H1 (cell line): ENCODE measurements at regions not wholly inside any gene's neighbourhood (a gene's known extent, or its start where the extent isn't known, plus 50 kb on each side); places are given as distances from the start of the nearest gene placed in this dataset.

Source experiments
- CTCF ChIA-PET: fragments of 300-600 bp; sonication (Branson Sonifier 250); formaldehyde crosslinking; loops from one replicate; lab custom pipeline; 2021; ENCODE audit not compliant: partially characterized antibody; lab: Charles Lee
- POLR2A ChIA-PET: fragments of 300-600 bp; sonication (Branson Sonifier 250); formaldehyde crosslinking; loops from one replicate; lab custom pipeline; 2021; ENCODE audit warnings: inconsistent platforms; ENCODE audit not compliant: partially characterized antibody; lab: Charles Lee
- DNase-seq, 2 experiments: peaks; one replicate each; pipeline versions ENCODE4 v3.0.0 to v3.0.0-alpha.2; 2010 to 2022; ENCODE audit warnings: low spot score in 2 of 2, low read depth in 1 of 2, mixed read lengths in 1 of 2
- FAIRE-seq: peaks from 2 replicates; lab custom pipeline; 2011; peaks lifted over from hg19 to GRCh38; lab: Jason Lieb, UNC
- H2AFZ ChIP-seq: 2 replicates; pipeline ENCODE4 v1.8.1; 2012; ENCODE audit warnings: low read length, inconsistent platforms
- H2AK5ac ChIP-seq: 2 replicates; pipeline ENCODE4 v1.6.1; 2013; ENCODE audit warnings: low read depth, low read length
- H2BK120ac ChIP-seq: replicated peaks from 2 replicates; pipeline ENCODE3; 2013; ENCODE audit warnings: low read depth, low read length, inconsistent platforms
- H2BK12ac ChIP-seq: 2 replicates; pipeline ENCODE4 v1.6.1; 2013; ENCODE audit warnings: low read depth, low read length
- H2BK15ac ChIP-seq: 2 replicates; pipeline ENCODE4 v1.6.1; 2013; ENCODE audit warnings: low read length
- H2BK20ac ChIP-seq: 2 replicates; pipeline ENCODE4 v1.6.1; 2013; ENCODE audit warnings: low read length
- H2BK5ac ChIP-seq: 2 replicates; pipeline ENCODE4 v1.6.1; 2013; ENCODE audit warnings: low read depth, low read length
- H3K14ac ChIP-seq: 2 replicates; pipeline ENCODE4 v1.6.1; 2013; ENCODE audit warnings: inconsistent platforms; ENCODE audit not compliant: insufficient read length
- H3K18ac ChIP-seq: 2 replicates; pipeline ENCODE4 v1.6.1; 2013; ENCODE audit warnings: low read length; ENCODE audit errors: extremely low read depth
- H3K23ac ChIP-seq: 2 replicates; pipeline ENCODE4 v1.6.1; 2013; ENCODE audit warnings: inconsistent platforms; ENCODE audit not compliant: insufficient read length
- H3K23me2 ChIP-seq: 2 replicates; pipeline ENCODE4 v1.6.1; 2013; ENCODE audit warnings: low read depth, low read length
- H3K27ac ChIP-seq: 2 replicates; pipeline ENCODE4 v1.6.1; 2011; ENCODE audit warnings: low read depth, low read length, inconsistent platforms
- H3K27me3 ChIP-seq, 4 experiments: replicated peaks in 1 of 4; 1 replicate in 1 of 4; 2 replicates in 3 of 4; pipeline versions ENCODE4 v1.6.1 to v1.8.1; 2011 to 2013; ENCODE audit warnings: low read length in 3 of 4, mild to moderate bottlenecking in 3 of 4, inconsistent platforms in 2 of 4, mixed read lengths in 2 of 4, moderate library complexity in 1 of 4; ENCODE audit not compliant: control insufficient read depth in 3 of 4, insufficient read depth in 3 of 4; ENCODE audit errors: extremely low read depth in 1 of 4
- H3K36me3 ChIP-seq, 4 experiments: 2 replicates each; pipeline versions ENCODE4 v1.6.1 to v1.8.1; 2011 to 2013; ENCODE audit warnings: mild to moderate bottlenecking in 4 of 4, low read length in 3 of 4, moderate library complexity in 2 of 4, control low read depth in 1 of 4, inconsistent platforms in 1 of 4; ENCODE audit not compliant: insufficient read depth in 4 of 4, control insufficient read depth in 2 of 4
- H3K4ac ChIP-seq: replicated peaks from 2 replicates; pipeline ENCODE3; 2013; ENCODE audit warnings: low read length, low read depth, mixed read lengths, inconsistent platforms; ENCODE audit not compliant: insufficient read length
- H3K4me1 ChIP-seq, 4 experiments: replicated peaks in 1 of 4; 1 replicate in 1 of 4; 2 replicates in 3 of 4; pipeline versions ENCODE4 v1.6.1 to v1.8.1; 2011 to 2013; ENCODE audit warnings: low read length in 3 of 4, inconsistent platforms in 2 of 4, mixed read lengths in 1 of 4; ENCODE audit not compliant: insufficient read depth in 4 of 4, control insufficient read depth in 3 of 4
- H3K4me2 ChIP-seq, 2 experiments: 2 replicates each; pipeline versions ENCODE4 v1.6.1 to v1.8.1; 2011 to 2013; ENCODE audit warnings: low read depth in 2 of 2, low read length in 2 of 2, control low read depth in 1 of 2, inconsistent platforms in 1 of 2, mild to moderate bottlenecking in 1 of 2; ENCODE audit not compliant: insufficient read depth in 1 of 2
- H3K4me3 ChIP-seq, 4 experiments: fragments of 200-600, 300-600 bp in 1 of 4; sonication (generic), shearing (Covaris generic), sonication (Bioruptor Twin) in 1 of 4; 2 replicates each; pipeline versions ENCODE4 v1.5.1 to v1.8.1; 2011 to 2016; ENCODE audit warnings: low read length in 4 of 4, low read depth in 3 of 4, control low read depth in 2 of 4, inconsistent platforms in 2 of 4, mild to moderate bottlenecking in 2 of 4, mixed read lengths in 1 of 4, moderate library complexity in 1 of 4; ENCODE audit not compliant: insufficient read depth in 2 of 4; ENCODE audit errors: extremely low read depth in 1 of 4
- H3K56ac ChIP-seq: replicated peaks from 2 replicates; pipeline ENCODE3; 2013; ENCODE audit warnings: low read depth, mild to moderate bottlenecking, mixed read lengths, low read length, inconsistent platforms; ENCODE audit not compliant: insufficient read length
- H3K79me1 ChIP-seq: 2 replicates; pipeline ENCODE4 v1.6.1; 2013; ENCODE audit warnings: low read depth, low read length, control low read depth
- H3K79me2 ChIP-seq, 2 experiments: 2 replicates each; pipeline versions ENCODE4 v1.6.1 to v1.8.1; 2012 to 2013; ENCODE audit warnings: low read length in 2 of 2, mild to moderate bottlenecking in 2 of 2, inconsistent platforms in 1 of 2; ENCODE audit not compliant: insufficient read depth in 2 of 2, control insufficient read depth in 1 of 2
- H3K9ac ChIP-seq, 4 experiments: replicated peaks in 1 of 4; 1 replicate in 1 of 4; 2 replicates in 3 of 4; pipeline versions ENCODE4 v1.6.1 to v1.8.1; 2011 to 2013; ENCODE audit warnings: low read depth in 3 of 4, low read length in 3 of 4, control low read depth in 2 of 4, mild to moderate bottlenecking in 2 of 4, moderate library complexity in 2 of 4, inconsistent platforms in 1 of 4; ENCODE audit errors: extremely low read depth in 1 of 4
- H3K9me3 ChIP-seq, 2 experiments: 2 replicates each; pipeline versions ENCODE4 v1.6.1 to v1.8.1; 2012 to 2013; ENCODE audit warnings: mild to moderate bottlenecking in 2 of 2, moderate library complexity in 2 of 2, control low read depth in 1 of 2, inconsistent platforms in 1 of 2, low read depth in 1 of 2, low read length in 1 of 2, mixed read lengths in 1 of 2; ENCODE audit not compliant: insufficient read depth in 2 of 2
- H4K20me1 ChIP-seq, 2 experiments: replicated peaks in 1 of 2; 2 replicates each; pipeline versions ENCODE3 to v1.8.1; 2011 to 2013; ENCODE audit warnings: inconsistent platforms in 2 of 2, low read length in 2 of 2, mild to moderate bottlenecking in 1 of 2; ENCODE audit not compliant: insufficient read depth in 2 of 2, control insufficient read depth in 1 of 2
- H4K5ac ChIP-seq: 2 replicates; pipeline ENCODE4 v1.6.1; 2013; ENCODE audit warnings: low read length, low read depth, mixed read lengths, inconsistent platforms; ENCODE audit not compliant: insufficient read length
- H4K8ac ChIP-seq: 2 replicates; pipeline ENCODE4 v1.8.0; 2013; ENCODE audit warnings: mild to moderate bottlenecking, moderate library complexity, low read length, inconsistent platforms; ENCODE audit not compliant: insufficient read depth; ENCODE audit errors: extremely low read depth
- H4K91ac ChIP-seq: replicated peaks from 2 replicates; pipeline ENCODE3; 2013; ENCODE audit warnings: low read length, mixed read lengths, inconsistent platforms; ENCODE audit not compliant: insufficient read length
- RAD21 ChIP-seq, 2 experiments: IDR thresholded peaks in 1 of 2; conservative IDR thresholded peaks in 1 of 2; 2 replicates each; pipeline ENCODE4 v1.6.1; 2011; ENCODE audit warnings: low read depth in 2 of 2, low read length in 2 of 2, improper control_type of control experiment in 1 of 2, inconsistent platforms in 1 of 2, mild to moderate bottlenecking in 1 of 2, moderate library complexity in 1 of 2
- WGBS, 2 experiments: shearing (Covaris generic) in 1 of 2; methylation state at CpG; one replicate each; pipeline versions ENCODE4 v1.1.6 to v1.1.7; 2013 to 2015; ENCODE audit warnings: low lambda C conversion rate in 2 of 2, mixed read lengths in 2 of 2, inconsistent platforms in 1 of 2, low coverage in 1 of 2, missing lambda C conversion rate in 1 of 2; ENCODE audit not compliant: insufficient replicate concordance in 2 of 2, insufficient coverage in 1 of 2, insufficient read length in 1 of 2; ENCODE audit errors: extremely low coverage in 1 of 2, missing lambda C conversion rate in 1 of 2; 5-methylcytosine and 5-hydroxymethylcytosine counted together

DNA sequence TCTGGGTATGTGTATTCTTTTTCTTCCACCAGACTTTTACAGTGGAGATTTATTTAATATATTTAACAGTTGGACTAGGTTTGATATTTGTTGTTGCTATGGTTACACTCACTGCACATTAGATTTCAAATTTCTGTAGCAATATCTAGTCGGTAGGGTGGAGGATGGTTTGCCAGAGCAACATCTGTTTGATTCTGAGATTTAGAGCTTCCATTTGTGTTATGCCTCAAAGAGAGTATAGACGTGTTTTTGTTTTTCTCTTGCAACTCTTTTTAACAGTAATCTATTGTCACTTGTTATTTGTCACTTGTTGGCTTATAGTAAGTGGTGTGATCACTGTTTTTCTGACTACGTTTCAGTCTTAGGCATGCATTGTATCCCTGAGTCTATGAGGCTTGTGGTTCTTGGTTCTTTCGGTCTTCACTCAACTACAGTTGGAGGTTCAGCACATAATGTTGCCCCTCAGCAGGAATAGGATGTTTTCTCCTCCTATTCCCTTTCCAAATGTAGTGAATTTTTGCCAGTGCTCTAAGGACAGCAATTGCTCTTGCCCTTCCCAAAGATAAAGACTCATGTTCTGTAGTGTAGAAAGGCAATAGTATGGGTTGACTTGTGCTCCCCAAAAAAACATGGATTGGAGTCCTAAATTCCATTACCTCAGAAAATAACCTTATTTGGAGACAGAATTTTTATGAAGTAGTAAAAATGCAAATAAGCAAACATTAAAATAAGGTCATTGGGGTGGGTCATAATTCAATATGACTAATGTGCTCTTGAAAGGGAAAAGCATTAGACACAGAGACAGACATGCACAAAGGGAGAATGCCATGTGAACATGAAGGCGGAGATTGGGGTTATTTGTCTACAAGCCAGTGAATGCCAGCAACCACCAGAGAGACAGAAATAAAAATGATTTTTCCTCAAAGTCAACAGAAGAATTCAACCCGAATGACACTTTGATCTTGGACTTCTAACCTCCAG, 692.1 kb downstream of the DIPK2A start:
- Histone ChIP-seq H2BK15ac (no peak overlapping the region), H3K36me3 (no peaks in the 10 kb centered on the region), H3K4me1 (no peaks in the 10 kb centered on the region), H2AFZ (no peak overlapping the region), H3K56ac (no peak overlapping the region), H3K4ac (no peak overlapping the region), H2BK12ac (no peak overlapping the region), H3K79me1 (no peaks in the 10 kb centered on the region), H2BK20ac (no peak overlapping the region), H3K79me2 (no peaks in the 10 kb centered on the region), H3K18ac (no peak overlapping the region), H4K20me1 (no peaks in the 10 kb centered on the region), H3K4me2 (no peak overlapping the region), H4K91ac (no peak overlapping the region), H4K5ac (no peak overlapping the region), H3K14ac (no peak overlapping the region)
- WGBS, 2 experiments = 89% methylated on average over 6 of the region's 6 CpGs; no CpG with 5 or more reads in 1 of the 2 experiments
- FAIRE-seq = no peak
- TF ChIP-seq RAD21 (IDR thresholded peaks at IDR 0.05 in 1 of 2, conservative IDR thresholded peaks at IDR 0.05 in 1 of 2; ENCODE audit: low read depth in 2 of 2, low read length in 2 of 2) = no peak
- TF ChIP-seq, all 59 proteins: peak for 0
- Histone ChIP-seq H3K4me3 (no peak overlapping the region), H3K27me3 (no peaks in the 10 kb centered on the region), H2BK5ac (no peak overlapping the region), H3K23me2 (no peaks in the 10 kb centered on the region), H2BK120ac (no peak overlapping the region), H3K9ac (no peak overlapping the region), H3K23ac (no peak overlapping the region), H2AK5ac (no peak overlapping the region), H3K9me3 (peaks cover 21 to 23% of the 10 kb centered on the region in 2 experiments), H4K8ac (no peak overlapping the region), H3K27ac (no peak overlapping the region)
- ChIA-PET CTCF (no interaction called here), POLR2A (no interaction called here)
- DNase-seq = no peak
